ENCODE measurements at regions not wholly inside any gene's neighbourhood (a gene's known extent, or its start where the extent isn't known, plus 50 kb on each side); places are given as distances from the start of the nearest gene placed in this dataset.

- Histone ChIP-seq H3K9me3 (no peaks in the 10 kb centered on the region), H3K4me3 (no peak overlapping the region), H3K36me3 (no peaks in the 10 kb centered on the region), H3K27me3 (no peaks in the 10 kb centered on the region), H3K4me1 (no peaks in the 10 kb centered on the region), H3K27ac (no peak overlapping the region)
- no peak for TF ChIP-seq POLR2A (IDR thresholded peaks at IDR 0.05)
- TF ChIP-seq CTCF (IDR thresholded peaks at IDR 0.05) = no peak
- no peak for DNase-seq
Observed at GRCh38 chr3:30204126-30204525, 402.3 kb upstream of the TGFBR2 start.

GRCh38 chr3:30206051-30206450 lies 400.4 kb upstream of the TGFBR2 start:
- no peak overlapping the region for H3K4me3 ChIP-seq
- H3K27ac ChIP-seq = no peak overlapping the region
- H3K27me3 ChIP-seq = no peaks in the 10 kb centered on the region
- no peaks in the 10 kb centered on the region for H3K4me1 ChIP-seq
- TF ChIP-seq POLR2A (IDR thresholded peaks at IDR 0.05) (no peak), CTCF (IDR thresholded peaks at IDR 0.05) (no peak)
- no peak for DNase-seq
- H3K36me3 ChIP-seq = no peaks in the 10 kb centered on the region
- H3K9me3 ChIP-seq = no peaks in the 10 kb centered on the region

- no peak overlapping the region for H3K4me3 ChIP-seq
- H3K36me3 ChIP-seq = no peaks in the 10 kb centered on the region
- H3K9me3 ChIP-seq = no peaks in the 10 kb centered on the region
- no peaks in the 10 kb centered on the region for H3K27me3 ChIP-seq
- H3K27ac ChIP-seq = no peak overlapping the region
- no peaks in the 10 kb centered on the region for H3K4me1 ChIP-seq
- TF ChIP-seq CTCF (IDR thresholded peaks at IDR 0.05) = no peak
- no peak for TF ChIP-seq POLR2A (IDR thresholded peaks at IDR 0.05)
- DNase-seq = no peak
Observed at GRCh38 chr3:30221619-30222018, 384.8 kb upstream of the TGFBR2 start.

- Histone ChIP-seq H3K4me3 (no peak overlapping the region), H3K9me3 (no peaks in the 10 kb centered on the region), H3K27me3 (no peaks in the 10 kb centered on the region), H3K4me1 (no peaks in the 10 kb centered on the region), H3K36me3 (no peaks in the 10 kb centered on the region), H3K27ac (no peak overlapping the region)
- TF ChIP-seq POLR2A (IDR thresholded peaks at IDR 0.05) = no peak
- no peak for TF ChIP-seq CTCF (IDR thresholded peaks at IDR 0.05)
- no peak for DNase-seq
Observed at GRCh38 chr3:30222441-30222840, 384.0 kb upstream of the TGFBR2 start.

- no peak overlapping the region for H3K27ac ChIP-seq
- H3K27me3 ChIP-seq = no peaks in the 10 kb centered on the region
- no peak for TF ChIP-seq POLR2A (IDR thresholded peaks at IDR 0.05)
- no peak for TF ChIP-seq CTCF (IDR thresholded peaks at IDR 0.05)
- DNase-seq = no peak
- no peaks in the 10 kb centered on the region for H3K4me1 ChIP-seq
- no peak overlapping the region for H3K4me3 ChIP-seq
- no peaks in the 10 kb centered on the region for H3K9me3 ChIP-seq
- H3K36me3 ChIP-seq = no peaks in the 10 kb centered on the region
Observed at GRCh38 chr3:30225021-30225420, 381.4 kb upstream of the TGFBR2 start.

GRCh38 chr3:30226601-30227151 lies 379.7 kb upstream of the TGFBR2 start:
- Histone ChIP-seq H3K4me1 (no peaks in the 10 kb centered on the region), H3K4me3 (no peak overlapping the region), H3K9me3 (no peaks in the 10 kb centered on the region), H3K27me3 (no peaks in the 10 kb centered on the region), H3K36me3 (no peaks in the 10 kb centered on the region), H3K27ac (no peak overlapping the region)
- no peak for DNase-seq
- TF ChIP-seq CTCF (IDR thresholded peaks at IDR 0.05) (no peak), POLR2A (IDR thresholded peaks at IDR 0.05) (no peak)

Data from Peyer's patch (tissue), 4 donors.